WTC11 (cell line): ENCODE measurements at regions not wholly inside any gene's neighbourhood (a gene's known extent, or its start where the extent isn't known, plus 50 kb on each side); places are given as distances from the start of the nearest gene placed in this dataset.

Experiments
- ATAC-seq: fragments of 200-7000 bp; cut with Tn5 transposase; 2 replicates; pipeline ENCODE4 v1.10.0; 2021; ENCODE audit warnings: mild to moderate bottlenecking, moderate library complexity
- CTCF ChIA-PET: fragments of 300-600 bp; sonication (Branson Sonifier 250); formaldehyde crosslinking; loops from one replicate; lab custom pipeline; 2021; ENCODE audit warnings: antibody characterized with exemption; lab: Charles Lee
- POLR2A ChIA-PET: fragments of 350-600 bp; sonication (Branson Sonifier 250); formaldehyde crosslinking; loops from one replicate; lab custom pipeline; 2021; ENCODE audit warnings: antibody characterized with exemption; lab: Charles Lee
- DNase-seq: peaks from one replicate; pipeline ENCODE4 v3.0.0; 2021; ENCODE audit warnings: low spot score
- H3K27ac Mint-ChIP-seq: 2 replicates; pipeline ENCODE4 v1.8.0; 2021; ENCODE audit warnings: mixed read lengths
- H3K27me3 Mint-ChIP-seq: 2 replicates; pipeline ENCODE4 v1.8.0; 2021; ENCODE audit warnings: low read depth, mild to moderate bottlenecking, moderate library complexity, mixed read lengths
- H3K36me3 Mint-ChIP-seq: 2 replicates; pipeline ENCODE4 v1.8.0; 2021; ENCODE audit warnings: mixed read lengths
- H3K4me1 Mint-ChIP-seq: 2 replicates; pipeline ENCODE4 v1.8.0; 2022; ENCODE audit warnings: mixed read lengths
- H3K4me3 Mint-ChIP-seq: 2 replicates; pipeline ENCODE4 v1.8.0; 2021; ENCODE audit warnings: mild to moderate bottlenecking, moderate library complexity, mixed read lengths
- H3K9me3 Mint-ChIP-seq: 2 replicates; pipeline ENCODE4 v1.8.0; 2021; ENCODE audit warnings: mixed read lengths
- CBFB ChIP-seq: sonication (generic); formaldehyde crosslinking; IDR thresholded peaks from 2 replicates; pipeline ENCODE4 v1.8.1; 2022; ENCODE audit warnings: mild to moderate bottlenecking, low read depth, missing genetic modification reagents
- FOXK1 ChIP-seq: sonication (generic); formaldehyde crosslinking; IDR thresholded peaks from 2 replicates; pipeline ENCODE4 v1.8.0; 2022; ENCODE audit warnings: mild to moderate bottlenecking, moderate library complexity, missing genetic modification reagents
- IRF2 ChIP-seq: sonication (generic); formaldehyde crosslinking; IDR thresholded peaks from 2 replicates; pipeline ENCODE4 v1.8.0; 2022; ENCODE audit warnings: low read depth, missing genetic modification reagents, borderline replicate concordance
- JAZF1 ChIP-seq: fragments of 250-450 bp; sonication (Bioruptor Pico); IDR thresholded peaks from 2 replicates; pipeline ENCODE4 v1.9.0; 2021; ENCODE audit warnings: moderate library complexity, mild to moderate bottlenecking, inconsistent platforms
- MAX ChIP-seq: sonication (generic); formaldehyde crosslinking; IDR thresholded peaks from 2 replicates; pipeline ENCODE4 v1.8.0; 2022; ENCODE audit warnings: mild to moderate bottlenecking, missing genetic modification reagents
- MYBL2 ChIP-seq: sonication (generic); formaldehyde crosslinking; IDR thresholded peaks from 2 replicates; pipeline ENCODE4 v1.8.1; 2023; ENCODE audit warnings: mild to moderate bottlenecking, moderate library complexity, missing genetic modification reagents
- RELA ChIP-seq: sonication (generic); formaldehyde crosslinking; IDR thresholded peaks from 2 replicates; pipeline ENCODE4 v1.8.1; 2022; ENCODE audit warnings: missing genetic modification reagents, mild to moderate bottlenecking, borderline replicate concordance
- SMAD3 ChIP-seq: sonication (generic); formaldehyde crosslinking; IDR thresholded peaks from 2 replicates; pipeline ENCODE4 v1.8.0; 2022; ENCODE audit warnings: missing genetic modification reagents, mild to moderate bottlenecking, borderline replicate concordance
- SP1 ChIP-seq: sonication (generic); formaldehyde crosslinking; conservative IDR thresholded peaks from 2 replicates; pipeline ENCODE4 v1.8.1; 2022; ENCODE audit warnings: missing genetic modification reagents
- TP53 ChIP-seq: sonication (generic); formaldehyde crosslinking; IDR thresholded peaks from 2 replicates; pipeline ENCODE4 v1.8.1; 2023; ENCODE audit warnings: mild to moderate bottlenecking, missing genetic modification reagents
- ZNF232 ChIP-seq: sonication (generic); formaldehyde crosslinking; IDR thresholded peaks from 2 replicates; pipeline ENCODE4 v1.8.0; 2022; ENCODE audit warnings: mild to moderate bottlenecking, missing genetic modification reagents
- ZNF423 ChIP-seq: fragments of 250-450 bp; sonication (Bioruptor Pico); IDR thresholded peaks from 2 replicates; pipeline ENCODE4 v2.1.2; 2022; ENCODE audit warnings: mild to moderate bottlenecking, moderate library complexity
- ZNF532 ChIP-seq: fragments of 250-450 bp; sonication (Bioruptor Pico); IDR thresholded peaks from 2 replicates; pipeline ENCODE4 v1.9.0; 2021; ENCODE audit warnings: mild to moderate bottlenecking, borderline replicate concordance
- TF ChIP-seq, protein P1 (sequence below): fragments of 250-450 bp; sonication (Bioruptor Pico); IDR thresholded peaks from 2 replicates; pipeline ENCODE4 v2.1.2; 2022; ENCODE audit warnings: mild to moderate bottlenecking, moderate library complexity
- TF ChIP-seq, protein P2 (sequence below): sonication (generic); formaldehyde crosslinking; IDR thresholded peaks from 2 replicates; pipeline ENCODE4 v1.8.1; 2023; ENCODE audit warnings: mild to moderate bottlenecking, moderate library complexity, missing genetic modification reagents
- TF ChIP-seq, protein P3 (sequence below): sonication (generic); formaldehyde crosslinking; IDR thresholded peaks from 2 replicates; pipeline ENCODE4 v1.8.1; 2022; ENCODE audit warnings: low read depth, mild to moderate bottlenecking, moderate library complexity, missing genetic modification reagents, borderline replicate concordance
- TF ChIP-seq, protein P4 (sequence below): sonication (generic); formaldehyde crosslinking; IDR thresholded peaks from 2 replicates; pipeline ENCODE4 v1.8.1; 2023; ENCODE audit warnings: mild to moderate bottlenecking, missing genetic modification reagents, borderline replicate concordance
- TF ChIP-seq, protein P5 (sequence below): sonication (generic); formaldehyde crosslinking; IDR thresholded peaks from 2 replicates; pipeline ENCODE4 v1.8.1; 2022; ENCODE audit warnings: mild to moderate bottlenecking, moderate library complexity, missing genetic modification reagents

DNA sequence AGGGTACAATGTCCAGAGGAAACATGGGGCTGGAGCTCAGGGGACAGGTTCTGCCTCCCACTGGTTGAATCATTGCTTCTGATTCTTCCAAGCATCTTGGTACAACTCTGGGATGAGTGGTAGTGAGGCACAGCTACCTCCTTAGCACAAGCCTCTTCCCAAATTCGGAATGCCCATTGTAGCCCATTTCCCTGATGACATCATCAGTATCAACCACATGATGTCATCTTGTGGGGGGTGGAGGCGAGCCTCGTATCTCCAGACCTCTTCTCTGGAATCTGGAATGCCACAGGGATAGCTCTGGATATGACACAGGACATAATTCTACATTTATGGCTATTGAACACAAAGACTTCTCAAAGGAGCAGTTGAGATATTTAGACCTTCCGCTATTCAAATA lies 715.2 kb downstream of the RNF144A start:
- Mint-ChIP-seq H3K9me3 (peaks cover 19% of the 10 kb centered on the region), H3K36me3 (no peaks in the 10 kb centered on the region), H3K4me1 (peaks cover 8% of the 10 kb centered on the region), H3K27ac (no peak overlapping the region), H3K4me3 (no peak overlapping the region), H3K27me3 (no peaks in the 10 kb centered on the region)
- ATAC-seq, result no peak
- DNase-seq, result no peak
- TF ChIP-seq MAX (CRISPR knock-in tag) (no peak), CBFB (CRISPR knock-in tag) (no peak), ZNF423 (CRISPR knock-in tag) (no peak), IRF2 (CRISPR knock-in tag) (no peak), ZNF532 (CRISPR knock-in tag) (no peak), ZNF232 (CRISPR knock-in tag) (no peak), SP1 (CRISPR knock-in tag) (no peak)
- TF ChIP-seq, protein P1, sequence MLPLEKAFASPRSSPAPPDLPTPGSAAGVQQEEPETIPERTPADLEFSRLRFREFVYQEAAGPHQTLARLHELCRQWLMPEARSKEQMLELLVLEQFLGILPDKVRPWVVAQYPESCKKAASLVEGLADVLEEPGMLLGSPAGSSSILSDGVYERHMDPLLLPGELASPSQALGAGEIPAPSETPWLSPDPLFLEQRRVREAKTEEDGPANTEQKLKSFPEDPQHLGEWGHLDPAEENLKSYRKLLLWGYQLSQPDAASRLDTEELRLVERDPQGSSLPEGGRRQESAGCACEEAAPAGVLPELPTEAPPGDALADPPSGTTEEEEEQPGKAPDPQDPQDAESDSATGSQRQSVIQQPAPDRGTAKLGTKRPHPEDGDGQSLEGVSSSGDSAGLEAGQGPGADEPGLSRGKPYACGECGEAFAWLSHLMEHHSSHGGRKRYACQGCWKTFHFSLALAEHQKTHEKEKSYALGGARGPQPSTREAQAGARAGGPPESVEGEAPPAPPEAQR, result no peak
- TF ChIP-seq, protein P2, sequence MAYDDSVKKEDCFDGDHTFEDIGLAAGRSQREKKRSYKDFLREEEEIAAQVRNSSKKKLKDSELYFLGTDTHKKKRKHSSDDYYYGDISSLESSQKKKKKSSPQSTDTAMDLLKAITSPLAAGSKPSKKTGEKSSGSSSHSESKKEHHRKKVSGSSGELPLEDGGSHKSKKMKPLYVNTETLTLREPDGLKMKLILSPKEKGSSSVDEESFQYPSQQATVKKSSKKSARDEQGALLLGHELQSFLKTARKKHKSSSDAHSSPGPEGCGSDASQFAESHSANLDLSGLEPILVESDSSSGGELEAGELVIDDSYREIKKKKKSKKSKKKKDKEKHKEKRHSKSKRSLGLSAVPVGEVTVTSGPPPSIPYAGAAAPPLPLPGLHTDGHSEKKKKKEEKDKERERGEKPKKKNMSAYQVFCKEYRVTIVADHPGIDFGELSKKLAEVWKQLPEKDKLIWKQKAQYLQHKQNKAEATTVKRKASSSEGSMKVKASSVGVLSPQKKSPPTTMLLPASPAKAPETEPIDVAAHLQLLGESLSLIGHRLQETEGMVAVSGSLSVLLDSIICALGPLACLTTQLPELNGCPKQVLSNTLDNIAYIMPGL (CRISPR knock-in tag), result no peak
- TF ChIP-seq, protein P3, sequence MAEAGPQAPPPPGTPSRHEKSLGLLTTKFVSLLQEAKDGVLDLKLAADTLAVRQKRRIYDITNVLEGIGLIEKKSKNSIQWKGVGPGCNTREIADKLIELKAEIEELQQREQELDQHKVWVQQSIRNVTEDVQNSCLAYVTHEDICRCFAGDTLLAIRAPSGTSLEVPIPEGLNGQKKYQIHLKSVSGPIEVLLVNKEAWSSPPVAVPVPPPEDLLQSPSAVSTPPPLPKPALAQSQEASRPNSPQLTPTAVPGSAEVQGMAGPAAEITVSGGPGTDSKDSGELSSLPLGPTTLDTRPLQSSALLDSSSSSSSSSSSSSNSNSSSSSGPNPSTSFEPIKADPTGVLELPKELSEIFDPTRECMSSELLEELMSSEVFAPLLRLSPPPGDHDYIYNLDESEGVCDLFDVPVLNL (CRISPR knock-in tag), result no peak
- ChIA-PET POLR2A (no interaction called here), CTCF (no interaction called here)

DNA sequence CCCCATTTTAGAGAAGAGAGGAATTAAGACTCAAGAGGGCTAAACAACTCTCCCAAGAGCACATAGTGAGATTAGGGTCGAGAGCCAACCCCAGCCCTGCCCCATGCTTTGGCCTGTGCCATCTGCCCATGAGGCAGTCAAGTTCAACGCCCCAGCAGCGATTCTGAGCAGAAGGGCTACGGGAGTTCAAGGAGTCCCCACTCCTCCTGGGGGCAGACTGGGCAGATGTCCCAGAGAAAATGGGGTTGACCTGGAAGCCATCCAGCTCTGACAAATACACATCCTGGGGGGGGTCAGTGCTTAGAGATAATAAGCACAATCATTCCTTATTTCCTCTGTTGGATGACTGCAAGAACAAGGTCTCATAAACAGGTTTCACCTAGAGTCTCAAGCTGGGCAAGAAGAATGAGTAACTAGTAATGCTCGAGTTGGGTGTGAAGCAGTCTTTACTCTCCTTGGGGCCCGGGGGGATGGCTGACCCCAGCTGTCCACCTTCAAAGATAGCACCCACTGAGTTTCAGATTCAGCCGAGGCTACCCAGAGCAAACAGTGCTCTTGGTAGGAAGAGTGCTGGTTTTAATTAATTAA lies 716.4 kb downstream of the RNF144A start:
- peaks cover 19% of the 10 kb centered on the region for H3K9me3 Mint-ChIP-seq
- no peak for DNase-seq
- TF ChIP-seq ZNF232 (CRISPR knock-in tag), result no peak
- TF ChIP-seq FOXK1 (CRISPR knock-in tag), result no peak
- no peak for TF ChIP-seq JAZF1 (CRISPR knock-in tag)
- CTCF ChIA-PET, result no interaction called here
- H3K36me3 Mint-ChIP-seq, result no peaks in the 10 kb centered on the region
- no peak for ATAC-seq
- H3K4me1 Mint-ChIP-seq, result peaks cover 8% of the 10 kb centered on the region
- no peak overlapping the region for H3K27ac Mint-ChIP-seq
- POLR2A ChIA-PET, result no interaction called here
- no peak overlapping the region for H3K4me3 Mint-ChIP-seq
- H3K27me3 Mint-ChIP-seq, result no peaks in the 10 kb centered on the region

GRCh38 chr2:7634409-7634808 lies 717.2 kb downstream of the RNF144A start:
- DNase-seq (no peak), ATAC-seq (no peak)
- H3K4me3 Mint-ChIP-seq, result no peak overlapping the region
- no peaks in the 10 kb centered on the region for H3K27me3 Mint-ChIP-seq
- H3K36me3 Mint-ChIP-seq, result no peaks in the 10 kb centered on the region
- POLR2A ChIA-PET, result no interaction called here
- CTCF ChIA-PET, result no interaction called here
- peaks cover 23% of the 10 kb centered on the region for H3K9me3 Mint-ChIP-seq
- no peak overlapping the region for H3K27ac Mint-ChIP-seq
- H3K4me1 Mint-ChIP-seq, result peaks cover 8% of the 10 kb centered on the region
- no peak for TF ChIP-seq RELA (CRISPR knock-in tag)
- TF ChIP-seq, protein P4, sequence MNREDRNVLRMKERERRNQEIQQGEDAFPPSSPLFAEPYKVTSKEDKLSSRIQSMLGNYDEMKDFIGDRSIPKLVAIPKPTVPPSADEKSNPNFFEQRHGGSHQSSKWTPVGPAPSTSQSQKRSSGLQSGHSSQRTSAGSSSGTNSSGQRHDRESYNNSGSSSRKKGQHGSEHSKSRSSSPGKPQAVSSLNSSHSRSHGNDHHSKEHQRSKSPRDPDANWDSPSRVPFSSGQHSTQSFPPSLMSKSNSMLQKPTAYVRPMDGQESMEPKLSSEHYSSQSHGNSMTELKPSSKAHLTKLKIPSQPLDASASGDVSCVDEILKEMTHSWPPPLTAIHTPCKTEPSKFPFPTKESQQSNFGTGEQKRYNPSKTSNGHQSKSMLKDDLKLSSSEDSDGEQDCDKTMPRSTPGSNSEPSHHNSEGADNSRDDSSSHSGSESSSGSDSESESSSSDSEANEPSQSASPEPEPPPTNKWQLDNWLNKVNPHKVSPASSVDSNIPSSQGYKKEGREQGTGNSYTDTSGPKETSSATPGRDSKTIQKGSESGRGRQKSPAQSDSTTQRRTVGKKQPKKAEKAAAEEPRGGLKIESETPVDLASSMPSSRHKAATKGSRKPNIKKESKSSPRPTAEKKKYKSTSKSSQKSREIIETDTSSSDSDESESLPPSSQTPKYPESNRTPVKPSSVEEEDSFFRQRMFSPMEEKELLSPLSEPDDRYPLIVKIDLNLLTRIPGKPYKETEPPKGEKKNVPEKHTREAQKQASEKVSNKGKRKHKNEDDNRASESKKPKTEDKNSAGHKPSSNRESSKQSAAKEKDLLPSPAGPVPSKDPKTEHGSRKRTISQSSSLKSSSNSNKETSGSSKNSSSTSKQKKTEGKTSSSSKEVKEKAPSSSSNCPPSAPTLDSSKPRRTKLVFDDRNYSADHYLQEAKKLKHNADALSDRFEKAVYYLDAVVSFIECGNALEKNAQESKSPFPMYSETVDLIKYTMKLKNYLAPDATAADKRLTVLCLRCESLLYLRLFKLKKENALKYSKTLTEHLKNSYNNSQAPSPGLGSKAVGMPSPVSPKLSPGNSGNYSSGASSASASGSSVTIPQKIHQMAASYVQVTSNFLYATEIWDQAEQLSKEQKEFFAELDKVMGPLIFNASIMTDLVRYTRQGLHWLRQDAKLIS (CRISPR knock-in tag), result no peak
- TF ChIP-seq, protein P5, sequence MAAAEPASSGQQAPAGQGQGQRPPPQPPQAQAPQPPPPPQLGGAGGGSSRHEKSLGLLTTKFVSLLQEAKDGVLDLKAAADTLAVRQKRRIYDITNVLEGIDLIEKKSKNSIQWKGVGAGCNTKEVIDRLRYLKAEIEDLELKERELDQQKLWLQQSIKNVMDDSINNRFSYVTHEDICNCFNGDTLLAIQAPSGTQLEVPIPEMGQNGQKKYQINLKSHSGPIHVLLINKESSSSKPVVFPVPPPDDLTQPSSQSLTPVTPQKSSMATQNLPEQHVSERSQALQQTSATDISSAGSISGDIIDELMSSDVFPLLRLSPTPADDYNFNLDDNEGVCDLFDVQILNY (CRISPR knock-in tag), result no peak
- TF ChIP-seq MYBL2 (CRISPR knock-in tag), result no peak
- TF ChIP-seq TP53 (CRISPR knock-in tag), result no peak
- TF ChIP-seq SMAD3 (CRISPR knock-in tag), result no peak
